SU-DHL-6 (cell line): ENCODE measurements at regions not wholly inside any gene's neighbourhood (a gene's known extent, or its start where the extent isn't known, plus 50 kb on each side); places are given as distances from the start of the nearest gene placed in this dataset.

Experiments
- H2AFZ ChIP-seq: fragments of 200-600 bp; sonication (generic); 2 replicates; pipeline ENCODE4 v1.6.1; 2014; ENCODE audit warnings: low read depth, mild to moderate bottlenecking, moderate library complexity, mixed read lengths, antibody characterized with exemption, low read length; ENCODE audit not compliant: severe bottlenecking
- H3F3A ChIP-seq: fragments of 200-600 bp; shearing (Covaris generic); 2 replicates; pipeline ENCODE4 v1.6.0; 2016; ENCODE audit warnings: antibody characterized with exemption, mild to moderate bottlenecking; ENCODE audit not compliant: insufficient read depth
- H3K27ac ChIP-seq: fragments of 200-600 bp; sonication (generic); 2 replicates; pipeline ENCODE4 v1.5.1; 2016; ENCODE audit warnings: low read depth, mild to moderate bottlenecking, low read length, moderate library complexity, mixed read lengths
- H3K27me3 ChIP-seq: fragments of 200-600 bp; sonication (generic), shearing (Covaris generic); 2 replicates; pipeline ENCODE4 v1.6.0; 2014; ENCODE audit warnings: mild to moderate bottlenecking, low read length
- H3K36me3 ChIP-seq: fragments of 200-600 bp; sonication (generic); 2 replicates; pipeline ENCODE4 v1.6.1; 2014; ENCODE audit warnings: mild to moderate bottlenecking, low read length, mixed read lengths
- H3K4me2 ChIP-seq: fragments of 300-600, 200-600 bp; shearing (Covaris generic), sonication (generic); 2 replicates; pipeline ENCODE4 v1.6.0; 2014; ENCODE audit warnings: low read length, low read depth, mild to moderate bottlenecking; ENCODE audit not compliant: poor library complexity, severe bottlenecking
- H3K4me3 ChIP-seq: fragments of 200-600 bp; sonication (generic); 2 replicates; pipeline ENCODE4 v1.5.1; 2014; ENCODE audit warnings: antibody characterized with exemption, low read length, mild to moderate bottlenecking, mixed read lengths; ENCODE audit not compliant: insufficient read depth, poor library complexity, severe bottlenecking
- H3K79me2 ChIP-seq: fragments of 200-600 bp; sonication (generic); 2 replicates; pipeline ENCODE4 v1.6.1; 2014; ENCODE audit warnings: mild to moderate bottlenecking, low read length, moderate library complexity; ENCODE audit not compliant: insufficient read depth
- H3K9ac ChIP-seq: fragments of 200-600 bp; sonication (generic); 2 replicates; pipeline ENCODE4 v1.7.0; 2014; ENCODE audit warnings: mild to moderate bottlenecking, low read length
- H3K9me2 ChIP-seq: fragments of 200-600 bp; sonication (generic); replicated peaks from 2 replicates; pipeline ENCODE4 v1.6.1; 2014; ENCODE audit warnings: low read length; ENCODE audit not compliant: insufficient read depth
- H3K9me3 ChIP-seq: fragments of 200-600 bp; sonication (generic); 2 replicates; pipeline ENCODE4 v1.6.1; 2014; ENCODE audit warnings: low read length, mixed read lengths; ENCODE audit not compliant: insufficient read depth
- H4K20me1 ChIP-seq: fragments of 200-600 bp; sonication (generic); 2 replicates; pipeline ENCODE4 v1.6.1; 2014; ENCODE audit warnings: low read depth, mild to moderate bottlenecking, antibody characterized with exemption, low read length, moderate library complexity, mixed read lengths
- CTCF ChIP-seq: fragments of 200-600 bp; sonication (generic); IDR thresholded peaks from one replicate; pipeline ENCODE4 v1.5.1; 2017; ENCODE audit warnings: antibody characterized with exemption, mild to moderate bottlenecking, low read length, moderate library complexity; ENCODE audit not compliant: insufficient read depth, poor library complexity, severe bottlenecking
- EZH2phosphoT487 ChIP-seq: fragments of 200-600 bp; sonication (generic), shearing (Covaris generic); conservative IDR thresholded peaks from 2 replicates; pipeline ENCODE4 v1.6.1; 2018; ENCODE audit warnings: mild to moderate bottlenecking, antibody characterized with exemption, low read length, moderate library complexity, mixed read lengths

- Histone ChIP-seq H3K9me3 (no peaks in the 10 kb centered on the region), H3K79me2 (no peaks in the 10 kb centered on the region), H3K27me3 (no peaks in the 10 kb centered on the region), H3K4me2 (no peak overlapping the region), H3K9ac (no peak overlapping the region), H3K36me3 (no peaks in the 10 kb centered on the region), H3K9me2 (no peaks in the 10 kb centered on the region), H4K20me1 (no peaks in the 10 kb centered on the region), H3K4me3 (no peak overlapping the region), H3F3A (no peaks in the 10 kb centered on the region), H3K27ac (no peak overlapping the region), H2AFZ (no peak overlapping the region)
- no peak for TF ChIP-seq EZH2phosphoT487
- no peak for TF ChIP-seq CTCF
Observed at GRCh38 chr6:113347436-113347835, 509.7 kb upstream of the MARCKS start.

- no peak overlapping the region for H3K4me2 ChIP-seq
- no peaks in the 10 kb centered on the region for H3K27me3 ChIP-seq
- no peaks in the 10 kb centered on the region for H4K20me1 ChIP-seq
- no peak overlapping the region for H3K4me3 ChIP-seq
- no peaks in the 10 kb centered on the region for H3F3A ChIP-seq
- H3K79me2 ChIP-seq = no peaks in the 10 kb centered on the region
- no peak overlapping the region for H2AFZ ChIP-seq
- no peaks in the 10 kb centered on the region for H3K36me3 ChIP-seq
- H3K9ac ChIP-seq = no peak overlapping the region
- H3K9me2 ChIP-seq = no peaks in the 10 kb centered on the region
- H3K9me3 ChIP-seq = no peaks in the 10 kb centered on the region
- TF ChIP-seq EZH2phosphoT487 (no peak), CTCF (no peak)
- no peak overlapping the region for H3K27ac ChIP-seq
Observed at GRCh38 chr6:113350461-113350860, 506.7 kb upstream of the MARCKS start.

- no peak overlapping the region for H3K4me2 ChIP-seq
- H3K9me3 ChIP-seq = no peaks in the 10 kb centered on the region
- H3F3A ChIP-seq = no peaks in the 10 kb centered on the region
- no peak for TF ChIP-seq CTCF
- no peak for TF ChIP-seq EZH2phosphoT487
- no peak overlapping the region for H2AFZ ChIP-seq
- no peak overlapping the region for H3K27ac ChIP-seq
- H3K4me3 ChIP-seq = no peak overlapping the region
- H3K9me2 ChIP-seq = no peaks in the 10 kb centered on the region
- H3K79me2 ChIP-seq = no peaks in the 10 kb centered on the region
- no peak overlapping the region for H3K9ac ChIP-seq
- H3K36me3 ChIP-seq = no peaks in the 10 kb centered on the region
- H4K20me1 ChIP-seq = no peaks in the 10 kb centered on the region
- no peaks in the 10 kb centered on the region for H3K27me3 ChIP-seq
Observed at GRCh38 chr6:113351173-113351834, 505.8 kb upstream of the MARCKS start.
